Testis (tissue), 2 donors: ENCODE measurements at regions not wholly inside any gene's neighbourhood (a gene's known extent, or its start where the extent isn't known, plus 50 kb on each side); places are given as distances from the start of the nearest gene placed in this dataset.
"Not testable (repeated sequence)": the region's sequence is repeated elsewhere in the genome, so short reads cannot be mapped to it uniquely, and the experiment has no call there.

Experiments
- POLR2A ChIP-seq: fragments of 450-650 bp; IDR thresholded peaks from one replicate; pipeline ENCODE4 v1.6.1; 2017; ENCODE audit warnings: antibody characterized with exemption, mild to moderate bottlenecking, moderate library complexity
- TF ChIP-seq, protein P1 (sequence below), 3 experiments: fragments of 450-650 bp in 2 of 3; fragments of 200-600 bp in 1 of 3; sonication (generic) in 1 of 3; IDR thresholded peaks; one replicate each; pipeline ENCODE4 v1.5.1; 2016 to 2019; ENCODE audit warnings: antibody characterized with exemption in 3 of 3, mild to moderate bottlenecking in 2 of 3, moderate library complexity in 1 of 3

DNA sequence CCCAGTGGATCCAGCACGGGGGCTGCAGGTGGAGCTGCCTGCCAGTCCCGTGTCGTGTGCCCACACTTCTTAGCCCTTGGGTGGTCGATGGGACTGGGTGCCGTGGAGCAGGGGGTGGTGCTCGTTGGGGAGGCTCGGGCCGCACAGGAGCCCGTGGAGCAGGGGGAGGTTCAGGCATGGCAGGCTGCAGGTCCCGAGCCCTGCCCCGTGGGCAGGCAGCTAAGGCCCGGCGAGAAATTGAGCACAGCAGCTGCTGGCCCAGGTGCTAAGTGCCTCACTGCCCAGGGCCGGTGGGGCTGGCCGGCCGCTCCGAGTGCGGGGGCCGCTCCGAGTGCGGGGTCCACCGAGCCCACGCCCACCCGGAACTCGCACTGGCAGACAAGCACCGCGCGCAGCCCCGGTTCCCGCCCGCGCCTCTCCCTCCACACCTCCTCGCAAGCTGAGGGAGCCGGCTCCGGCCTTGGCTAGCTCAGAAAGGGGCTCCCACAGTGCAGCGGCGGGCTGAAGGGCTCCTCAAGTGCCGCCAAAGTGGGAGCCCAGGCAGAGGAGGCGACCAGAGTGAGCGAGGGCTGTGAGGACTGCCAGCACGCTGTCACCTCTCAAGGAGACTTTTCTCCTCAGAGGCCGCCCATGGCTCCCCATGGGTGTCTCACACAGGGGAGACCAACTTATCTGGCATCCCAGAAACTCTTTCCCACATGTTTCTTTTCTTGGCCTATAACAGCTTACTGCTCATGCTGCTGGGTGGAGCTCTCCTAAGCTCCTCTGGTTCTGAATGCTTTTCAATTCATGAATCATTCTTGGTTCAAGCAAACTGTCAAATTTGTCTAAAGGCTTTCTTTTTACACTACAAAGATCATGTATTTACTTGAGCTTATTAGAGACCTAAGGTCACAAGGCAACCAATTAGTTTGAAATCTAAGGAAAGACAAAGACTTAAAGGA, 885.1 kb downstream of the KCNT2 start:
- TF ChIP-seq, protein P1, sequence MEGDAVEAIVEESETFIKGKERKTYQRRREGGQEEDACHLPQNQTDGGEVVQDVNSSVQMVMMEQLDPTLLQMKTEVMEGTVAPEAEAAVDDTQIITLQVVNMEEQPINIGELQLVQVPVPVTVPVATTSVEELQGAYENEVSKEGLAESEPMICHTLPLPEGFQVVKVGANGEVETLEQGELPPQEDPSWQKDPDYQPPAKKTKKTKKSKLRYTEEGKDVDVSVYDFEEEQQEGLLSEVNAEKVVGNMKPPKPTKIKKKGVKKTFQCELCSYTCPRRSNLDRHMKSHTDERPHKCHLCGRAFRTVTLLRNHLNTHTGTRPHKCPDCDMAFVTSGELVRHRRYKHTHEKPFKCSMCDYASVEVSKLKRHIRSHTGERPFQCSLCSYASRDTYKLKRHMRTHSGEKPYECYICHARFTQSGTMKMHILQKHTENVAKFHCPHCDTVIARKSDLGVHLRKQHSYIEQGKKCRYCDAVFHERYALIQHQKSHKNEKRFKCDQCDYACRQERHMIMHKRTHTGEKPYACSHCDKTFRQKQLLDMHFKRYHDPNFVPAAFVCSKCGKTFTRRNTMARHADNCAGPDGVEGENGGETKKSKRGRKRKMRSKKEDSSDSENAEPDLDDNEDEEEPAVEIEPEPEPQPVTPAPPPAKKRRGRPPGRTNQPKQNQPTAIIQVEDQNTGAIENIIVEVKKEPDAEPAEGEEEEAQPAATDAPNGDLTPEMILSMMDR (IDR thresholded peaks at IDR 0.05): not testable (repeated sequence)
- not testable (repeated sequence) for TF ChIP-seq POLR2A
